Ecto neural progenitor cell (in vitro differentiated cells): ENCODE measurements at regions not wholly inside any gene's neighbourhood (a gene's known extent, or its start where the extent isn't known, plus 50 kb on each side); places are given as distances from the start of the nearest gene placed in this dataset.
"Not testable (repeated sequence)": the region's sequence is repeated elsewhere in the genome, so short reads cannot be mapped to it uniquely, and the experiment has no call there.

ENCODE experiments used
- DNase-seq: peaks from one replicate; pipeline ENCODE4 v3.0.0-alpha.2; 2018; ENCODE audit warnings: low spot score

DNA sequence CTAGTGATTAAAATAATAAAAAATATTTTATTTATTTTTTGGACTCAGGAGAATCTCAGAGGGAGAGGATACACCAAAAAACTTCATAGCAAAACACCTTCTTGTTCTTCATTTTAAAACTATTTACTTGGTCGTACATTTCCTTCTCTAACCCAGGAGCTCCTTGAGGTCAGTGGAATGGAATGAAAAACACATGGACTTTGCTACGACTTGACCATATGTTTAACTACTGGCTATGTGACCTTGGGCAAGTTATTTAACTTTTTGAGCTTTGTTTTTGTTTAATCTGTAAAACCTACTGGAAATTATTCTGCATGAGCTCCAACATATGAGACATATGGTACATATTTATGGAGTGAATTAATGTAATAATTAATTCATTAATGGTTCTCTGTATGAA lies 1005.5 kb upstream of the CITED2 start:
- DNase-seq: no peak

DNA sequence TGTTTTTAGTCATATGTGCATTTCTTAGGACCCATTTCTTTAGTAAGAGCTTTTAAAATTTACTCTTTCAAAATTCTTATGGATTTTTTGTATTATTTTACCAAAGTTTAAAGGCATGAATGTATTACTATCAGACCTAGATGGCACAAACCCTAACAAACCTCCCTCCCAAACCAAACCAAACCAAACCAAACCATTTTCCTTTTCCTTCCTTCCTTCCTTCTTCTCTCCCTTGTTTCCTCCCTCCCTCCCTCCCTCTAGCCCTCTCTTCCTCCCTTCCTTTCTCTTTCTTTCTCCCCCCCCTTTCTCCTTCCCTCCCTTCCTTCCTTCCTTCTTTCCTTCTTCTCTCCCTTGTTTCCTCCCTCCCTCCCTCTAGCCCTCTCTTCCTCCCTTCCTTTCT lies 1001.8 kb upstream of the CITED2 start:
- no peak for DNase-seq

DNA sequence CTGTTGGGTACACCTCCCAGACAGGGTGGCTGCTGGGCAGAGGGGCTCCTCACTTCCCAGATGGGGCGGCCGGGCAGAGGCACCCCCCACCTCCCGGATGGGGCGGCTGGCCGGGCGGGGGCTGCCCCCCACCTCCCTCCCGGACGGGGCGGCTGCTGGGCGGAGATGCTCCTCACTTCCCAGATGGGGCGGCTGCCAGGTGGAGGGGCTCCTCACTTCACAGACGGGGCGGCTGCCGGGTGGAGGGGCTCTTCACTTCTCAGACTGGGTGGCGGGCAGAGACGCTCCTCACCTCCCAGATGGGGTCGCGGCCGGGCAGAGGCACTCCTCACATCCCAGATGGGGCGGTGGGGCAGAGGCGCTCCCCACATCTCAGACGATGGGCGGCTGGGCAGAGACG lies 999.3 kb upstream of the CITED2 start:
- DNase-seq: not testable (repeated sequence)

DNA sequence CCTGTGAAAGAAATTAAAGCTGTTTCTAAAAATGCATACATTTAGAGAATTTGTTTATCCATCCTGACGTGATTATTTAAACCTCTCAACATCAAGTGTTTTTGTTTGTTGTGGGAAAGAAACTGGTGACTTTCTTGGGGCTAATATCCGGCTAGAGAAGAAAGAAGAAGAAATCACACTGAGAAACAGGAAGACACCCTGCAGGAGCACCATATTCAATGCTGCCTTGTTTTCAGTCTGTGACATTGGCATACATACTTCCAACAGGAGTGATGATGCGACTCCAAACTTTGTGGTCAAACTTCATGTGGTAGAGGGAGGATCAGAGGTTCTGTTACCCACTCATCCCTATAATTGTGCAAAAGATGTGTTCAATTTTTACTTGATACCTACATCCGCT lies 997.6 kb upstream of the CITED2 start:
- DNase-seq: no peak

DNA sequence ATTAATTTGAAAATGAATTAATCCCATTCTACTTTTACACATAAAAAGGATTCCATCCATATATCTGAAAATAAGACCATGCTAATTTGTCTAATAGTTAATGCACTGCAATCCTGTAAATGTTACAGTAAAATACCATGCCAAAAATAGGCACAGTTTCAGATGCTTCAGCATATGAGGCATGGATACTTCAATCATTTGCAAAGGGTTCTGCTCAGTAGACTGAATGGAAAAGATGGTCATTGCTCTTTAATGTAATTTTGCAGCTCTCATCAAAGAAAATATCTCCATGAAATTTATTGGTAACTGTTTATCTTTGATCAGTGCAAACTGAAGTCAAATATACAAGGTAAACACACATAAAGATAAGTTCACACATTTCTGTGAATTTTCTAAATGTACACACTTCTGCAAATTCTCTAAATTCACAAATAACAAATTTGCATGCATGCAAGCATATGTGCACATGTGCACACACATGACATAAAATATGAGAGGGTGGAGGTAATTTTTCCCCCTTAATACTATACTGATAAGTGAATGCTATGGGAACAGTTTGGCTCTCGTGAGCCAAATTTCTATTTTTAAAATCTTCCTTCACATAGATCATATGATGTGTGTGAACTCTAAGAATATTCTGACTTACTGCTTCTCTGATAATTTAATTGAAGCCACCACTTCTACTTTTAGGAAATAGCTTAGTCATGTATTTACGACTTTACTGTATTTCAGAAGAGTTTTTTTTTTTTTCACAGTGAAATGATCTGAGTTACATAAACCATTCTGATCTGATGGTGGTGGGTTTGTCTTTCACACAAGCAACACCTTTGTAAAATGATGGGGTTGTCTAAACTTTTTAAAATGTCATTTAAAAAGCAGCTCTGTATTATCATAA lies 996.8 kb upstream of the CITED2 start:
- no peak for DNase-seq

GRCh38 chr6:140370441-140370840 lies 996.0 kb upstream of the CITED2 start:
- DNase-seq: no peak

- no peak for DNase-seq
Observed at GRCh38 chr6:140366991-140367390, 992.5 kb upstream of the CITED2 start.

DNA sequence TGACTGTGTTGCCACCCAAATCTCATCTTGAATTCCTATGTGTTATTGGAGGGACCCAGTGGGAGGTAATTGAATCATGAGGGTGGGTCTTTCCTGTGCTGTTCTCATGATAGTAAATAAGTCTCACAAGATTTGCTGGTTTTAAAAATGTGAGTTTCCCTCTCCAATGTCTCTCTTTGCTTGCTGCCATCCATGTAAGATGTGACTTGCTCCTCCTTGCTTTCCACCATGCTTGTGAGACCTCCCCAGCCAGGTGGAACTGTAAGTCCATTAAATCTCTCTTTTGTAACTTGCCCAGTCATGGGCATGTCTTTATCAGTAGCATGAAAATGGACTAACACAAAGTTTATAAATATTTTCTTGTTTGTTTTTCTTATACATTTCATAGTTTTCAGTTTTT lies 990.5 kb upstream of the CITED2 start:
- DNase-seq: no peak

- no peak for DNase-seq
Observed at GRCh38 chr6:140360651-140361050, 986.2 kb upstream of the CITED2 start.

DNA sequence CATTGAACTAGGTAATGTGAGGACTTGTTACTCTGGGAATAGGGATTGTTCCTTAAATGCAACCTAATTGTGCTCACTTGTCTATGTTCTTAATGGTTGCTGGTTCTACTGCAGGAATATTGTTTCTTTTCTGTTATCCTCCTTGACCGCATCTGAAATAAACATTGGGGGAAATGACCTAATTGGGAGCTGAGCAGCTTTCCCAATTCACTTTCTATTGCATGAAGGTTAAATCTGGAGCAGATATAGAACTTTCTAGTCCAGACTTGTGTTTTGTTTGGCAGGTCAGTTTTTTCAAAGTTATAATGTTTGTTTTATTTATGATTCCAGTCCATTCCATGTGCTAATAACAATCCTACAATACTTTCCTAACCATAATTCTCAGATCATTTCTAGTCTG lies 981.0 kb upstream of the CITED2 start:
- DNase-seq: no peak

GRCh38 chr6:140354296-140354695 lies 979.8 kb upstream of the CITED2 start:
- DNase-seq: no peak

GRCh38 chr6:140353536-140353935 lies 979.1 kb upstream of the CITED2 start:
- no peak for DNase-seq

- DNase-seq: no peak
Observed at GRCh38 chr6:140346428-140346827, 972.0 kb upstream of the CITED2 start.

- no peak for DNase-seq
Observed at GRCh38 chr6:140345935-140346334, 971.5 kb upstream of the CITED2 start.

DNA sequence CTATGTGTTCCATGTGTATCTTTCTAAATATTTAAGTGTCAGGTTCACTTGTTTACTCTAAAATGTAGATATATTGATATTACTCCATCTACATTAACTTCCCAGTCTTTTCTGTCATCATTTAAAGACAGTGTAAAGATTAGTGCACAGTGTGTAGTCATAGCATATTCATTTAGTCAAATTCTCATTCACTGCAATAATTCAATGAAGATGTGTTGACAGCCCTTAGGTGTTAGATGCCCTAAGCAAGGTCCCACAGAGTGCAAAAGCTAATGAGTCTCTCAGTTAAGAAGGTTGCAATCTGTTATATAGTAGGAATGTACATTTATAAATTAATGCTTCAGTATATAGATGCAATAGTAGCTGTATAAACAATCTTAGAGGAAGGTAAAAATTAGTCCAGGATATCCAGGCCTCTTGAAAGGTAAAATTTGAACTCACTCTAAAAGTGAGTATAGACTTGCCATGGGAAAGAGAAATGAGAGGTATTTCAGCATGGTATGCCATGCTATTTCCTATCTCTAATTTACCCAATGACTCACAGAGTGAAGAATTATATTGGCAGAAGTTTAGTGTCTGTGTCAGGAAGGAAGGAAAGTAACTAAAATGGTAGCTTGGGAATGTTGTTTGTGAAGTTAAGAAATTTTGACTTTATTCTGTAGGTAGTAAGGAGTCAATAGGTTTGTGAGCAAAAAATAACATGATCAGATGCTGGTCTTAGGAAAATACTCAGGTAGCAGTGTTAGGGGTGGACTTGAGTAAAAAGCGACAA lies 969.9 kb upstream of the CITED2 start:
- DNase-seq: no peak

DNA sequence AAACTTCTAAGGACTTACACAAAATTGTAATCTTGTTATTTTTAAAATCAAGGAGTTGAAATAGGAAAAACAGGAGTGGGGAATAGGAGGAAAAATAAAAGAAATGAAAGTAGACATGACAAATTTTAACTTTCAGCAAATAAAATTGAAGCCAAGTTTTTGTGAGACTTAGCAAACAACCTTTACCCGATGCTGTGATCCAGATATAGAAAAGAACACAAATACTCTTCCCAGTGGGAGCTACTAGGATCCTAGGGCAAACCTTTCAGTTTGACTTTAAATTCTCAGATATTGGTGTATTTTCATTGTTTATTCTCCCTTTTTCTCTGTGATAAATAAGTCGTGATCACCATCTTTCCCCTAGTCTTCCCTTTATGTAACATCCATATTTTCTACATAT lies 968.7 kb upstream of the CITED2 start:
- no peak for DNase-seq

DNA sequence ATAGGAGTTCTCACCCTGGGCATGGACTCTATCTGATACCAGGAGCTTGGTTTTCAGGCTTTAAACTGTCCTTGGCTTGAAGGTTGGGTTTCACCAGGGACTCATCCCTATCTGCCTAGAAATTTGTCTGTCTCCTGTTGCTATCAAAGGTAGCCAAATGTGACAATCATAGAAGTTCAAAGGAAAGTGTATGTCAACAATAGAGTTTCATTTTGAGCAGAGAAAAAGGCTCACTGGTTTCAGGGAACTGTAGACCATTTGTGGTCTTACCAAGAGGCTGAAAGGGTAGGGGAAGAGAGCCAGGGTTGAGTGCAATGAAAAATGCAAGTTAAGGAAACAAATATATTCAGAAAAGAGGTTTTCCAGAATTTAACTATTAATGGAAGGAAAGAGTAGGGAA lies 966.8 kb upstream of the CITED2 start:
- DNase-seq: no peak

DNA sequence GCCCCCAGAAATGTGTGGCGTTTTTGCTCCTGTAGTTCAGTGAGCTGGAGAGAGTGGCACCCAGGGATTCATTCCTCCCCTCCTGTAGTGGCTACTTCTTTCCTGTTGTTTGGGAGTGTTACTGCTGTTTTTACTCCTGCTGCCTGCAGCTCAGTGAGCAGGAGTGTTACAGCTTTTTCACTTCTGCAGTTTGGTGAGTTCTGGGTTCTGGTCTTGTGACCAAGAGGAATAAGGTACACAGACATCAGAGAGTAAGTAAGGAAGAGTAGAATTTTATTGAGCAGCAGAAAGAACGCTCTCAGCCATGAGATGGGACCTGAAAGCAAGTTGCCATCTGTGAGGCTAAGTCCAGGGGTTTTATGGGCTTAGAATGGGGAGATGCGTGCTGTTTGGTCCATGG lies 966.3 kb upstream of the CITED2 start:
- DNase-seq: no peak

- not testable (repeated sequence) for DNase-seq
Observed at GRCh38 chr6:140339084-140339483, 964.6 kb upstream of the CITED2 start.

DNA sequence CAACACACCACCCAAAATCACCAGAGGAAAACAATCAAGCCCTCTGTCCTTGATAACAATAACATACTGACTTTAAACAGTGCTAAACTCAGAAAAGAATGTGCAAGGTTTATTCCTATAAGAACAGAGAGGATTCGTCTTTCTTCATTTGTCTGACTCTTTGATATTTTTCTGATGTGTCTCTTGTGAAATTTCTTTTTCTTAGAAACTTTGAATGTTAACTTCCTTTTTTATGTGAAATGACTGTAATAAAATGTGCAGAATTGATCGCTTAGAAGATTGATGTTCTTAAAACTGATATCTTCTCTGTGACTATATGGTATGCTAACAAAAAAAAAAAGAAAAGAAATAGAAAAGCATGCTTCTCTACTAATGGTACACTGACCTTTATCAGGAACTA lies 947.4 kb upstream of the CITED2 start:
- DNase-seq: no peak

- no peak for DNase-seq
Observed at GRCh38 chr6:140320081-140321080, 945.9 kb upstream of the CITED2 start.

DNA sequence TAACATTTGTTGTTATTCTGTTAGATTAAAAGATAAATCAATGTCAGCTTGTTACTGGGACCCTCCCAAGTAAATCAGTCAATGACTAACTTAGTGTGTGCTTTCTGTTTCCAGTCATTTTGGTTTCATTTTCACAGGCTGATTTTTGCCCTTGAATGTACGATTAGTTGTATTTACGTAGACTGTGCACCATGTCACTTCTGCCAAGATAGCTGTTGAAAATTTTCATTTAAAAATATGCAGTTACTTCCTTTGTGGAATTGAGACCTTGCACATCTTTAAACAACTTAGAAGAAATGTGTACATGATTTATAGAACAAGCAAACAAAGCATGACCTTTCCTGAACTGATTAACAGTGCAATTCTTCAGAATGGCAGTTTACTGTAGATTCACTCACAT lies 944.8 kb upstream of the CITED2 start:
- no peak for DNase-seq
